HepG2 (cell line): ENCODE measurements at regions not wholly inside any gene's neighbourhood (a gene's known extent, or its start where the extent isn't known, plus 50 kb on each side); places are given as distances from the start of the nearest gene placed in this dataset.

Experiments
- ASH2L ChIP-seq: fragments of 300-600, 200-600 bp; sonication (generic); IDR thresholded peaks from 2 replicates; pipeline ENCODE4 v1.7.0; 2017; ENCODE audit warnings: low read depth, mild to moderate bottlenecking, moderate library complexity, mixed read lengths, low read length; ENCODE audit not compliant: insufficient read length
- BORCS8-MEF2B ChIP-seq: sonication (generic); formaldehyde crosslinking; IDR thresholded peaks from 2 replicates; pipeline ENCODE4 v1.8.0; 2022; ENCODE audit warnings: mild to moderate bottlenecking, missing genetic modification reagents
- ETV5 ChIP-seq: IDR thresholded peaks from 2 replicates; pipeline ENCODE4 v1.6.1; 2018; ENCODE audit warnings: missing biosample characterization, missing genetic modification reagents, inconsistent platforms, borderline replicate concordance
- FOXA3 ChIP-seq: IDR thresholded peaks from 2 replicates; pipeline ENCODE4 v1.6.1; 2016; ENCODE audit warnings: missing genetic modification reagents, missing compliant biosample characterization
- KLF15 ChIP-seq: sonication (generic); formaldehyde crosslinking; IDR thresholded peaks from 2 replicates; pipeline ENCODE4 v1.8.1; 2023; ENCODE audit warnings: borderline replicate concordance, mild to moderate bottlenecking, inconsistent platforms, missing genetic modification reagents, mixed read lengths
- MYC ChIP-seq: sonication (generic); formaldehyde crosslinking; IDR thresholded peaks from 2 replicates; pipeline ENCODE4 v1.9.0; 2021; ENCODE audit warnings: missing genetic modification reagents, borderline replicate concordance
- PCBP2 ChIP-seq: fragments of 200-400 bp; formaldehyde crosslinking; optimal IDR thresholded peaks from 2 replicates; pipeline ENCODE3; 2018; ENCODE audit warnings: low read length, low read depth; ENCODE audit not compliant: poor library complexity, severe bottlenecking
- PTBP1 ChIP-seq: fragments of 200-400 bp; formaldehyde crosslinking; IDR thresholded peaks from 2 replicates; pipeline ENCODE4 v1.6.1; 2018; ENCODE audit warnings: low read length, low read depth; ENCODE audit not compliant: poor library complexity, severe bottlenecking
- RAD51 ChIP-seq: fragments of 450-650 bp; IDR thresholded peaks from 2 replicates; pipeline ENCODE4 v1.6.1; 2016; ENCODE audit warnings: borderline replicate concordance
- SIN3B ChIP-seq: fragments of 150-350 bp; IDR thresholded peaks from 2 replicates; pipeline ENCODE4 v1.6.1; 2014; ENCODE audit warnings: low read length
- ZBTB20 ChIP-seq: sonication (generic); formaldehyde crosslinking; IDR thresholded peaks from 2 replicates; pipeline ENCODE4 v1.8.1; 2023; ENCODE audit warnings: missing genetic modification reagents, low read depth, mild to moderate bottlenecking, borderline replicate concordance
- ZNF446 ChIP-seq: sonication (generic); formaldehyde crosslinking; IDR thresholded peaks from 2 replicates; pipeline ENCODE4 v1.5.0; 2020; ENCODE audit warnings: mild to moderate bottlenecking, missing genetic modification reagents
- TF ChIP-seq, protein P1 (sequence below): sonication (generic); formaldehyde crosslinking; IDR thresholded peaks from 2 replicates; pipeline ENCODE4 v1.5.0; 2020; ENCODE audit warnings: missing genetic modification reagents
- TF ChIP-seq, protein P2 (sequence below): sonication (generic); formaldehyde crosslinking; IDR thresholded peaks from 2 replicates; pipeline ENCODE4 v1.4.0; 2020; ENCODE audit warnings: missing genetic modification reagents, borderline replicate concordance
- TF ChIP-seq, protein P3 (sequence below): sonication (generic); formaldehyde crosslinking; IDR thresholded peaks from 2 replicates; pipeline ENCODE4 v1.4.0; 2020; ENCODE audit warnings: missing genetic modification reagents, mild to moderate bottlenecking, borderline replicate concordance
- TF ChIP-seq, protein P4 (sequence below): sonication (generic); formaldehyde crosslinking; IDR thresholded peaks from 2 replicates; pipeline ENCODE4 v1.4.0; 2020; ENCODE audit warnings: low read depth, missing genetic modification reagents

DNA sequence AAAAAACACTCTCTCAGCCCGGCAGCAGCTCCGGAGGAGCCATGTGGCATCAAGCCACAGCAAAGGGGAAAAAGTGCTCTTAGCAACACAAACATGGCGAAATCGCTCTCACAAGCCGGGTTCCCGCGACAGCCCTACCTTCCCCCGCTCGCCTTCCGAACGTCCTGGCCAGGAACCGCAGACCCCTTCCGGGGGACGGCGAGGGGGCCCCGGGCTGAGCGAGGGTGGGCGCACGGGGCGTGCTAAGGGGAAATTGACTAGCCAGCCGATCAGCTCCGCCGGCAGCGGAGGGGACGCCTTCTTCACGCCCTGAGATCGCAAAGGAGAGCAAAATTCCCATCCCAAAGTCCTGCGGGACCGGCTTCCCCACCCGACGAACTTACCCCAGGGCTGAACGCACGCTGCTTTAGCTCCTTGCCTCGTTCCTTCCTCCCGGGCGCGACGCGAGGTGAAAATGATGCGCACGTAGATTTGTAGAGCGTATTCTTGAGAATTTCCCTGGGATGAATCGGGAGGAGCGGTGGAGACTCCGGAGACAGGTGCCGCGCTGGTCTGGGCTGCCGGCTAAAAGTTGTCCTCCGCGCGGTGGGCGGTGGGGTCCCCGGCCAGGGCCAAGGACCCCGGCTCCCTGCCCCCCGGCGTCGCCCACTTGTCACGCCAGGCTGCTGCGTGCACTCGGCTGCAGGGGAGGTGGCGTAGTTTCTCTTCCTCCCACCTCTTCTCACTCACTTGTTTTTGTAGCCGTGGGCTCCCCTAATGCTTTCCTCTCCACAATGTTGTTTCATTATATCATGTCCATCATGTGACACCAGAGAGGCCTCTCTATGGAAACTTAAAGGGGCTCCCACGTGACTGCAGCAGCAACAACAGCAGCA is 220.1 kb upstream of the MKLN1 start (continued):
- TF ChIP-seq PCBP2: no peak
- TF ChIP-seq RAD51: peak; percentile 90
- peak; percentile 59 for TF ChIP-seq ASH2L
- peak; percentile 19; the same call in 1 of the 2 replicates for TF ChIP-seq ETV5 (CRISPR knock-in tag)
- TF ChIP-seq, protein P1, sequence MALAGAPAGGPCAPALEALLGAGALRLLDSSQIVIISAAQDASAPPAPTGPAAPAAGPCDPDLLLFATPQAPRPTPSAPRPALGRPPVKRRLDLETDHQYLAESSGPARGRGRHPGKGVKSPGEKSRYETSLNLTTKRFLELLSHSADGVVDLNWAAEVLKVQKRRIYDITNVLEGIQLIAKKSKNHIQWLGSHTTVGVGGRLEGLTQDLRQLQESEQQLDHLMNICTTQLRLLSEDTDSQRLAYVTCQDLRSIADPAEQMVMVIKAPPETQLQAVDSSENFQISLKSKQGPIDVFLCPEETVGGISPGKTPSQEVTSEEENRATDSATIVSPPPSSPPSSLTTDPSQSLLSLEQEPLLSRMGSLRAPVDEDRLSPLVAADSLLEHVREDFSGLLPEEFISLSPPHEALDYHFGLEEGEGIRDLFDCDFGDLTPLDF (CRISPR knock-in tag): no peak
- TF ChIP-seq ZBTB20 (CRISPR knock-in tag): no peak
- no peak for TF ChIP-seq KLF15
- TF ChIP-seq MYC (CRISPR knock-in tag): peak; percentile 22; the same call in 1 of the 2 replicates
- no peak for TF ChIP-seq SIN3B
- TF ChIP-seq, protein P2, sequence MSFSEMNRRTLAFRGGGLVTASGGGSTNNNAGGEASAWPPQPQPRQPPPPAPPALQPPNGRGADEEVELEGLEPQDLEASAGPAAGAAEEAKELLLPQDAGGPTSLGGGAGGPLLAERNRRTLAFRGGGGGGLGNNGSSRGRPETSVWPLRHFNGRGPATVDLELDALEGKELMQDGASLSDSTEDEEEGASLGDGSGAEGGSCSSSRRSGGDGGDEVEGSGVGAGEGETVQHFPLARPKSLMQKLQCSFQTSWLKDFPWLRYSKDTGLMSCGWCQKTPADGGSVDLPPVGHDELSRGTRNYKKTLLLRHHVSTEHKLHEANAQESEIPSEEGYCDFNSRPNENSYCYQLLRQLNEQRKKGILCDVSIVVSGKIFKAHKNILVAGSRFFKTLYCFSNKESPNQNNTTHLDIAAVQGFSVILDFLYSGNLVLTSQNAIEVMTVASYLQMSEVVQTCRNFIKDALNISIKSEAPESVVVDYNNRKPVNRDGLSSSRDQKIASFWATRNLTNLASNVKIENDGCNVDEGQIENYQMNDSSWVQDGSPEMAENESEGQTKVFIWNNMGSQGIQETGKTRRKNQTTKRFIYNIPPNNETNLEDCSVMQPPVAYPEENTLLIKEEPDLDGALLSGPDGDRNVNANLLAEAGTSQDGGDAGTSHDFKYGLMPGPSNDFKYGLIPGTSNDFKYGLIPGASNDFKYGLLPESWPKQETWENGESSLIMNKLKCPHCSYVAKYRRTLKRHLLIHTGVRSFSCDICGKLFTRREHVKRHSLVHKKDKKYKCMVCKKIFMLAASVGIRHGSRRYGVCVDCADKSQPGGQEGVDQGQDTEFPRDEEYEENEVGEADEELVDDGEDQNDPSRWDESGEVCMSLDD (CRISPR knock-in tag): no peak
- TF ChIP-seq, protein P3, sequence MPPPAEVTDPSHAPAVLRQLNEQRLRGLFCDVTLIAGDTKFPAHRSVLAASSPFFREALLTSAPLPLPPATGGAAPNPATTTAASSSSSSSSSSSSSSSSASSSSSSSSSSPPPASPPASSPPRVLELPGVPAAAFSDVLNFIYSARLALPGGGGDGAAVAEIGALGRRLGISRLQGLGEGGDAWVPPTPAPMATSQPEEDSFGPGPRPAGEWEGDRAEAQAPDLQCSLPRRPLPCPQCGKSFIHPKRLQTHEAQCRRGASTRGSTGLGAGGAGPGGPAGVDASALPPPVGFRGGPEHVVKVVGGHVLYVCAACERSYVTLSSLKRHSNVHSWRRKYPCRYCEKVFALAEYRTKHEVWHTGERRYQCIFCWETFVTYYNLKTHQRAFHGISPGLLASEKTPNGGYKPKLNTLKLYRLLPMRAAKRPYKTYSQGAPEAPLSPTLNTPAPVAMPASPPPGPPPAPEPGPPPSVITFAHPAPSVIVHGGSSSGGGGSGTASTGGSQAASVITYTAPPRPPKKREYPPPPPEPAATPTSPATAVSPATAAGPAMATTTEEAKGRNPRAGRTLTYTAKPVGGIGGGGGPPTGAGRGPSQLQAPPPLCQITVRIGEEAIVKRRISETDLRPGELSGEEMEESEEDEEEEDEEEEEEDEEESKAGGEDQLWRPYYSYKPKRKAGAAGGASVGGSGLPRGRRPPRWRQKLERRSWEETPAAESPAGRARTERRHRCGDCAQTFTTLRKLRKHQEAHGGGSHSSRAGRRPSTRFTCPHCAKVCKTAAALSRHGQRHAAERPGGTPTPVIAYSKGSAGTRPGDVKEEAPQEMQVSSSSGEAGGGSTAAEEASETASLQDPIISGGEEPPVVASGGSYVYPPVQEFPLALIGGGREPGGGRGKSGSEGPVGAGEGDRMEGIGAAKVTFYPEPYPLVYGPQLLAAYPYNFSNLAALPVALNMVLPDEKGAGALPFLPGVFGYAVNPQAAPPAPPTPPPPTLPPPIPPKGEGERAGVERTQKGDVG: no peak
- no peak for TF ChIP-seq PTBP1
- no peak for TF ChIP-seq BORCS8-MEF2B (CRISPR knock-in tag)
- TF ChIP-seq ZNF446 (CRISPR knock-in tag): no peak
- TF ChIP-seq, protein P4, sequence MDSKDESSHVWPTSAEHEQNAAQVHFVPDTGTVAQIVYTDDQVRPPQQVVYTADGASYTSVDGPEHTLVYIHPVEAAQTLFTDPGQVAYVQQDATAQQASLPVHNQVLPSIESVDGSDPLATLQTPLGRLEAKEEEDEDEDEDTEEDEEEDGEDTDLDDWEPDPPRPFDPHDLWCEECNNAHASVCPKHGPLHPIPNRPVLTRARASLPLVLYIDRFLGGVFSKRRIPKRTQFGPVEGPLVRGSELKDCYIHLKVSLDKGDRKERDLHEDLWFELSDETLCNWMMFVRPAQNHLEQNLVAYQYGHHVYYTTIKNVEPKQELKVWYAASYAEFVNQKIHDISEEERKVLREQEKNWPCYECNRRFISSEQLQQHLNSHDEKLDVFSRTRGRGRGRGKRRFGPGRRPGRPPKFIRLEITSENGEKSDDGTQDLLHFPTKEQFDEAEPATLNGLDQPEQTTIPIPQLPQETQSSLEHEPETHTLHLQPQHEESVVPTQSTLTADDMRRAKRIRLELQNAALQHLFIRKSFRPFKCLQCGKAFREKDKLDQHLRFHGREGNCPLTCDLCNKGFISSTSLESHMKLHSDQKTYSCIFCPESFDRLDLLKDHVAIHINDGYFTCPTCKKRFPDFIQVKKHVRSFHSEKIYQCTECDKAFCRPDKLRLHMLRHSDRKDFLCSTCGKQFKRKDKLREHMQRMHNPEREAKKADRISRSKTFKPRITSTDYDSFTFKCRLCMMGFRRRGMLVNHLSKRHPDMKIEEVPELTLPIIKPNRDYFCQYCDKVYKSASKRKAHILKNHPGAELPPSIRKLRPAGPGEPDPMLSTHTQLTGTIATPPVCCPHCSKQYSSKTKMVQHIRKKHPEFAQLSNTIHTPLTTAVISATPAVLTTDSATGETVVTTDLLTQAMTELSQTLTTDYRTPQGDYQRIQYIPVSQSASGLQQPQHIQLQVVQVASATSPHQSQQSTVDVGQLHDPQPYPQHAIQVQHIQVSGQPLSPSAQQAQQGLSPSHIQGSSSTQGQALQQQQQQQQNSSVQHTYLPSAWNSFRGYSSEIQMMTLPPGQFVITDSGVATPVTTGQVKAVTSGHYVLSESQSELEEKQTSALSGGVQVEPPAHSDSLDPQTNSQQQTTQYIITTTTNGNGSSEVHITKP (CRISPR knock-in tag): no peak
- no peak for TF ChIP-seq FOXA3
